C1 segment of cervical spinal cord (tissue), 14 donors: ENCODE measurements at regions not wholly inside any gene's neighbourhood (a gene's known extent, or its start where the extent isn't known, plus 50 kb on each side); places are given as distances from the start of the nearest gene placed in this dataset.

Experiments
- DNase-seq, 14 donors: peaks; one replicate each; lab custom pipeline; 2025; lab: John Stamatoyannopoulos, UW

DNA sequence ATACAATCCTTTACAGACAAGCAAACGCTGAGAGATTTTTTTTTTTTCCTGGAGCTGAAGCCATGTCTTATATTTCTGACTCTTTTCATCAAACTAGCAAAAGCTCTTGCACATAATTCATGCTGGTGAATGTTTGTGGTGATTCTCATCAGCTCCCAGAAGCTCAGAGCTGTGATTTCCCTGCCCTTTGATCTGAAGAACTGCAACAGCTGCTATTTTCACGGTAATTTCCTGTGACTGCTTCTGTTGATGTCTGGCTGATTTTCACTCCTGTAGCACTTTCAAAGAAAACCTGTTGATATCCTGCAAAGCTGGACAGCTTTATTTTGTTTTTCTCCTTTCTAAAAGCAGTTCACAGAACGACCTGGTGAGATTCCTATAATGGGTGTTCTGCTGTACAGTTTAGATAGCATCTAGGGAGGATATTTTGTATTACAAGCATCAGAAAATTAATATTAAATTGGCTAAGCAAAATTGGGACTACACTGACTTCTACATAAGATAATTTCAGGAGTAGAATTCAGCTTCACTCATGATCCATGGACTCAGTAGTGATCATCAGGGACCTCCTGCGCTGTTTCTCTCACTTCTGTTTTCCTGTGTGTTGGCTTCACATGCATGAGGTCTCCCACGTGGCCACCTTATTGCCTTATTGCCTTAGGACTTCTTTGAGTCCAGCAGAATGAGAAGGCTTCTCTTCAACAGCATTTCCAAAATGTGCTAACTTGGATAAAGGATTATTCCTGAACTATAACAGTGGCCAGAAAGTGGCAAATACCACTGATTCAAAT lies 1111.6 kb upstream of the SORCS1 start:
- no peak for DNase-seq

DNA sequence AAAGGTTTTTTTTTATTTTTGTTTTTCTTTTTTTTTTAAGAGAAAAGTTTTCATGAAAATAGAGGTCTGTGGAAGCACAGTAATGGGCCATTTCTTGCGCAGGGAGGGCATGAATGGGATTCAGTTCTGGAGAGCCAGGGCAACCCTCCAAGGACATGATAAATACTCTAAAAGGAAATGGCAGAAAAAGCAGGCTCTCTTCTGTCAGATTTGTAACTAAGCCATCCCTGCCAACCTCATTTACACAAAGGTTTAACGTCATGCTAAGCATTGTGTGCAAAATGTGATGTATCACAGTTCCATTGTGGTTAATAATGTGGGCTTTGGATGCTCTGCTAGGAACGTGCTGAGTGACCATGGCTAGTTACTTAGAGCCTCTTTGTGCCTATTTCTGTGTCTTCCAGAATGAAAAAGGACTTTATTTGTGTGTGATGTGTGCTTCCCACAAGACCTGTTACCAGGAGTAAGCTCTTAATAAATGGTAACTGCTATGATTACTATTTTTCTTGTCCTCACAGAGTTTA lies 1095.9 kb upstream of the SORCS1 start:
- DNase-seq: no peak

DNA sequence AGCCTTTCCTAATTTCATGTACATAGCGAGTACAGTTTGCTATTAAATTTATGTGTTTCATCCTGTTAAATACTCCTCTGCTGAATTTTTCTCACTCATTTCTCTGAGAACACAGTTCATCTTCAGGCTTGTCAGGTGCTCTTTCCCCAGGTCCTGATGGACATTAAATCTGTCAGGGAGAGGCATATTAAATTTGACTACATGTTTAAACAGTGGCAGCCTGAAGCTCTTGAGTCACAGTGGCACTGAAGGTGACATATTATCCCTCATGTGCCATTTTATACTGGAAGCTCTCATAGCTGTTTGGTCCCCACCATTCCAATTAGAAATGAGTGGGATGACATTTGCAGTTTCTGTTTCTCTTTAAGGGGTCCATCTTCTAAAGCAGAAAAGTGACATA lies 1089.6 kb upstream of the SORCS1 start:
- DNase-seq: no peak

DNA sequence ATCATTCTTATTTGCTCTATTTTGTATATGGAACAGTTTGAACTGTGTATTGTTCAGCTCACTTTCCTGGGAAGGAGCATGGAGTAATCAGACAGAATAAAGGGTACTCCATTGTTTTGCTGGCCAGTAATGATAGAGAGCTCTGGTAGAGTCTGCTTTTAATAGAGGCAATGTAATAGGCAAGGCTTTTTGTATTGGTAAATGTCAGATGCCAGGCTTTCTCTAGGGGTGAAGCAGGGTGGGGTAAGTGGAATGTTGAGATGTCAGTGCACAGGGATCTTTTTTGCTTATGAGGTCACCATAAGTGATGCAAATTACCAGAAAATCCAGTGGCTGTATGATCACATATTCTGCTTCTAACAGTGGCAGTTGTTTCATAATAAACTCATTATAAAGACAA lies 1088.3 kb upstream of the SORCS1 start:
- no peak for DNase-seq

DNA sequence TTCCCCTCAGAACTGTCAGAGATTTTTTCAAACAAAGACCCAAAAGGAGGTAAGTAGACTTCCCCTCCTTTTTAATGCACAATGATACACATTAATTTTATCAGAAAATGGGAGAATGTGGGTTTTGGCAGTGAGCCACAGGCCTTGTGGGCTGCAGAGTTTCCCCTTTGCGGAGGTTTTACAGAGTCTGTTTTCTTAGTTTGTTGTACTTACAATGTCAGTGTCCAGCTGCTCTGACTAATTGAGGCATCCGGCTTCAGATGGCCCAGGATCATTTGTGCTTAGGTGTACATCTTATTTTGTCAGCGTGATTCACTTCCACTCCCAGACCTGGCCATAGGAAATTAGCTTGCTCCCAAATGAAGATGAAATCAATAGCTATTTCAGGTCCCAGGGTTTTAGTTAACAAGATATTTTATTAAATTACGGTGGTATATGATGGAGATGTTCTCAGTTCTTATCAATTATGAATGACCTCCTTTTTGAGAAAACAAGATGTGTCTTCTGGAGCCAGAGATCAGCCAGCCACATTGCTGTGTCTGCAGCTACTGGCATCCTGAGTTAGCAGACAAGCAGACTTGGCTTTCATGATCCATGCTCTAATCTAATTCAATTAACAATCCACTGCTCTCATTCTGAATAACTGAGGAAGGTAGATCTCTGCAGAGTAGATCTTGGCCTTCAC lies 1086.6 kb upstream of the SORCS1 start:
- no peak for DNase-seq

DNA sequence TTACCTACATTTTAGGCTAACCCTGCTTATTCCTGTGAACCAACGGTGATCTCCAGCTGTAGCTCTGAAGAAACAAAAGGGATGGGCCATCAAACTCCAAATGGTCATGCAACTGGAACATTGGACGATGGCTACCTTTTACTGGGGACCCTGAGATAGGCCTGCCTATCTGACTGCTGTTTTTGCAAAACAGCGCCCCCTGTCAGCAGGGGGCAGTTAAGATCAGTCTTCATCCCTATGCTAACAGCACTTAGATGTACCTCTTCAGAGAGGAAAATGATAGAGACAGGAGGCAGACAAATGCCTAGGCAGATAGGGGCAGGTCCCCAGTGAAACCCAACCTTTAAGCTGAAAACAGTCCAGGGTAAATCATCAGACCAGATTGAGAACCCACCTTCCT lies 1085.4 kb upstream of the SORCS1 start:
- DNase-seq: no peak

DNA sequence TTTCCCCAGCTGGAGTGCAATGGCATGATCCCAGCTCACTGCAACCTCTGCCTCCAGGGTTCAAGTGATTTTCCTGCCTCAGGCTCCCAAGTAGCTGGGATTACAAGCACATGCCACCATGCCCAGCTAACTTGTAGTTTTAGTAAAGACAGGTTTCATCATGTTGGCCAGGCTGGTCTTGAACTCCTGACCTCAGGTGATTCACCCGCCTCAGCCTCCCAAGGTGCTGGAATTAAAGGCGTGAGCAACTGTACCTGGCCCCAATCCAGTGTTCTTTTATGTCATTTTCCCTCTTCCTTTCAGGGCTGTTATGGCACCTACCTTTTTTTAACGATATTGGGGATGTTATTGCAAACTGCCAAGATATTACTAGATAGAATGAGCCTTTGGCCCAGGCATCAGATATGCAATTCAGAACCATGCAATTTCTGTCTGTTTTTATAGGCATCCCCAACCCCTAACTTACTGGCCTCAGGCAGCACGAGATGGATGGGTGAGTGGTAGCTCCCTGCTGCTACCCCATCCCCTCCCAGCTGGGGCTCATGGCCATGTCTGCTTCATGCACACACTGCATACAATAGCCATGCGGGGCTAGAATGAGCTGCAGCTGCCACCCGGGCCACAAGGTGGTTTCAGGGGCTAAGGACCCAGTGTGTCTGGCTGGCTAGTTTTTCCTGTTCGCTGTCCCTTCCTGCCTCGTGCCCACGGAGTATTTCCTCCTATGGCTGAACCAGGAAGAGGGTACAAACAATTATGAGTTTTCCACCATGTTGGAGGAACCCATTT lies 1080.1 kb upstream of the SORCS1 start:
- no peak for DNase-seq

DNA sequence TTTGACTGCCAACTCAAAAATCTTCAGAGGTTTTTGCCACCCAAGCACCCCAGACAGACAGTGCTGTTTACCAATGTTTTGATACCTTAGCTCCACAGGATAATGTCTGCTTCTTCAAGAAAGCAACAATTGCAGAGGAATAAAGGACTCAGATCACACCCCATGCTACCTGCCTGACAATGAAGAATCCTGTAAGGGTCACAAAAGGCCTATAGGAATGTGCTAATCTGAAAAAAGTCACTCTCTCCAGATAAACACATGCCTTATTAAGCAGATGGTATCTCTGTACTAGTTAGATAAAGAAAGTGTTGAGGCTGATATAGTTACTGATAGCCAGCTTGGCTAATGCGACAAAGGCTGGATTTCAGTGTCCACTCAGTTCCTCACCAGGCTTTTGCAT lies 1076.7 kb upstream of the SORCS1 start:
- DNase-seq: no peak

DNA sequence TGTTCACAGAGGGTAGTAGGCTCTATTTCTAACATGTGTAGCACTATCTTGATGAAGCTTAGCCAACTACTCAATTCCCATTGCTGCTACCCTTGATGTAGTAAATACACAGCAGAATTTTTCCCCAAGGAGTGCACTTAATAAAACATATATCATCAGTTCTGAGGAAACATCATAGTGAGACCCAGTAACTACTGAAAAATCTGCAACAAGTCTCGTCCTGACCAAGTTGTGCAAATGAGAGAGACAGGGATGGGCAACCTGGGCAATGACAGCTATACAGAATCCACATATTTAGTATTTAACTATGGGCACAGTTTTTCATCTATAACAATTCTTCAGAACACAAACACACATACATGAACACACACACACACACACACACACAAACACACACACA lies 1073.8 kb upstream of the SORCS1 start:
- no peak for DNase-seq

DNA sequence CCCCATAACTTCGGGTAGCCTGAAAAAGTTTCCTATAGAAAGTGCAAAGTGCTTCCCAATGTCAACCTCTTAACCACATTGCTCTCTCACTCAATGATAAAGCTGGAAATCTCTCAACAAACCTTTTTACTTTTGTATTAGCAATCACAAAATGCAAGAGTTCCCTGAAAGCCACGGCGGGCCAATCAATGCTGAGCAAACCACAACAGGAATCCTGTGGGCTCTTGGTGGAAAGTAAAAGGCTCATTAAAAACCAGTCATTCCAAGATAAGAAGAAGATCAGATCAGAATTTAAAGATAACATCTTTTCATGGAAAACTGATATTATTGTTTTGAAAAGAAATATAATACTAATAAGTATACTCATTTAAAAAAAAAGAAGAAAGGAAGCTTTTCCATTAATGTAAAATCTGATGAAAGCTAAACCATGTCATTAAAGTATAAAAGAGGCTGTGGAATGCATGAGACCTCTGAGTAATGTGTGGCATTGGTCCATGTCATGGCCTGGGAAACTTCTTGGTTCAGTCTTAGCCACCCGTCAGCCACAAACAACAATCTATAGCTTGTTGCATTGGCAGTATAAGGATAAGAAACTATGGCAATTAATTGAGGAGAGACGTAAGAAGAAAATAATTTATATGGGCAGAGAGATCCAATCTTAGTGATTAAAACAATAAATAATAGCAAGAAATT lies 1066.1 kb upstream of the SORCS1 start:
- DNase-seq: no peak

DNA sequence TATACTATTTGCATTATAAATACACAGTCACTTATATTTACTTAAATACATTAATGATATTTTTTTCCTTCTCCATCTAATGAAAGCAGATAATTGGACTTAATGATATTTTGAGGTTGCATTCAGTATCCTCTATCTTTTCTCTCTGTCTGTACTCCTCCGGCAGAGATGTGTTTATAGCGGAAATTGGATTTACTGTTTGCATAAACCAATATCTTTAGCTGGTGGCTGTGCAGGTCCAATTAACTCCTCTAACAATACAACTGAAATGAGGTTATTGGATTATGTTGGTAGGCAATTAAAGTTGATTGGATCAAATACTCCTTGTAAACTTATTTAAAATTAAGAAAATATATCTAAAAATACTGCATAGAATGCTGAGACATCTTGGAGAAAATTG lies 1044.2 kb upstream of the SORCS1 start:
- no peak for DNase-seq

DNA sequence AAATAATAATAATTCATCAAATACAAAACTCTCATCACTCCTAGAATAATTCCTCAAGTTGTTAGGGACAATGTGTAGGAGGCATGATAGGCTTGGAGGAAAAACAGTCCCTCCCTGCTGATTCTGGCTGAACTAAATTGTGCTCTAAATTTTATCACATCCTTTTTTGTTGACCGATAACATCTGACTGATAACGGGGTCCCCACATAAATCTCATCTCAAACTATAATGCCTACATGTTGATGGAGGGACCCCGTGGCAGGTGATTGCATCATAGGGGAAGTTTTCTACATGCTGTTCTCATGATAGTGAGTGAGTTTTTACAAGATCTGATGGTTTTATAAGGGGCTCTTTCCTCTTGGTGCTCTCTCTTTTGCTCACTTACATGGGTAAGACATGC lies 1043.5 kb upstream of the SORCS1 start:
- no peak for DNase-seq

DNA sequence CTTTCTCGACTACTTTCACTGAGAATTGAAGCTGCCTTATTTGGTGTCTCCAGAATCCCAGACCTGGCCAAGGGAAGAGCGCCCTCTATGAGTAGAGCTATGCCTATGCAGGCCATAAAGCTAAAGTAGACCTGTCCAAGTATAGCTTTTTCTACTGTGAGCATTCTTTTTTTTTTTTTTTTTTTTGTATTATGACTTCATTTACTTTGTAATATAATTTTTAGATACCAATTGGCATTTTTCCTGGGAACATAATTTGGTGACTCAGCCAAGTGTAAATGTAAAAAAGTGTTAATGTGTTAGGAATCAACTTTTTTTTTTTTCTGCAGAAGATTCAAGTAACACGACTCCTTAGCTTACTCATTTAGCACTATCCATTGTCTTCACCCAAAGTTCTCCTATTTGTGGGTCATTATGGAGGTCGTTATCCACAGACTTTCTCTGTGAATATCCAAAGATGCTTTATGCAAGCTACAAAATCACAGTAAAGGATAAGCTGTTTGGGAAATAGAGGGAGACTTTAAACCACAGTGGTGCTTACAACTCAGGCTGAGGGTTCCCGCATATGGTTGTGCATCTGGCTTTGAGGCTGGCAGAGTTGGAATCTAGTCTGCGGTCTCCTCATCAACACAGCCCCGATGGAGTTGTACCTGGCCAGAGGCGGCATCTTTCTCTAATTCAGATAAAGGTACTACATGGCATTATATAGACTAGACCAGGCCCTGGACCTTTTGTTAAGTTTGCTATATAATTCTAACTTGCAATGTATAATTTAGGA lies 1040.2 kb upstream of the SORCS1 start:
- no peak for DNase-seq

DNA sequence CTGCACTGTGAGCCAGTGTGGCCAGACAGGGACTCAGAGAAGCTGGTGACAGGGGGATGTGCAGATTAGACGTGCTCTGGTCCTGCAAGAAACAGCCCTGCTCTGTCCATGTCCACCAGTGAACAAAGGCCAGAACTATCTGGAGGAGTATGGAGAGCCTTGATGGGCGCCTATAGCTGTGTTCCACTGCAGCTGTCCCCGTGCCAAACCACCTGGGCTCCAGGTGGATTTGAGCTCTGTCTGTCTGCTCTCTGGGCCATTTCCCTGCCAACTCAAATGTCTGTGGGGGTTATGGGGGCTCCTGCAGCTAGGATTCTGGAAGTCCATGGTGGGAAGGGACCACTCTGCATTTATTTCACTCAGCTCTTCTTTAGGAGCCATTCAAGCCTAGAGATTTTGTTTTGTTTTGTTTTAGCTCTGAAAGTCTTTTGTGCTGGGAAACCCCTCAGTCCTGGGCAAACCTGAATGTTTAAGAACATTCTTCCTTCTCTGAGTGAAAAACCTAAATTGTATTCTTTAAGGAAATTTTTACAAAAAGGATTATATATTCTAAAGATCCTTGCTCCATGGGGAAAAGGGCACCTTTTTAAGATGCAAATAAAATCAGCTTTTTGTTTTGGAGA lies 1039.5 kb upstream of the SORCS1 start:
- no peak for DNase-seq

DNA sequence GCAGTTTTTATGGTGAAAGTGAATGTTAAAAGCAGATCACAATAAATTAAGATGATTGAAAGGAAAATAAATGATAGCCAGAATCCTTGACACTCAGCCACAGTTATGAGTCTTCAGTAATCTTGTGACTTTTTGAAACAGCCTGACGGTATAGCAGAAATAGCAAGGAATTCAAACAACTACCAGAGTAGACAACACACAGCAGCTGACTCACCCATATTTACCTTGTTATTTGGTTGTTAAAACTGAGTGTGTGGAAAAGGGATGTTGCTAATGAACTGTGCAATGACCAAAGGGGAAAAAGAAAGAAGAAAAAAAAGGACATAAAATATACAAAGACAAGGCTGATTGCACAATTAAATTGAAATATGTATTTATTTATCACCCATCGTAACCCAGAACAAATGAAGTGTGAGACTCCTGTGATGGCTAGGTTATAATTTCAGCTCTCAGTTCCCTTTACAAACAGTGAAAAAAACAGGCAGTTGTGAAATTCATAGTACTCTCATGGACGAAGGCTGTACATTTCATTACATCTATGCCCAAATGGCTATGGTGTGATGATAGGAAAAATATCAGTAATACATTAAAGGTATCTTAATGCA lies 1023.0 kb upstream of the SORCS1 start:
- no peak for DNase-seq

DNA sequence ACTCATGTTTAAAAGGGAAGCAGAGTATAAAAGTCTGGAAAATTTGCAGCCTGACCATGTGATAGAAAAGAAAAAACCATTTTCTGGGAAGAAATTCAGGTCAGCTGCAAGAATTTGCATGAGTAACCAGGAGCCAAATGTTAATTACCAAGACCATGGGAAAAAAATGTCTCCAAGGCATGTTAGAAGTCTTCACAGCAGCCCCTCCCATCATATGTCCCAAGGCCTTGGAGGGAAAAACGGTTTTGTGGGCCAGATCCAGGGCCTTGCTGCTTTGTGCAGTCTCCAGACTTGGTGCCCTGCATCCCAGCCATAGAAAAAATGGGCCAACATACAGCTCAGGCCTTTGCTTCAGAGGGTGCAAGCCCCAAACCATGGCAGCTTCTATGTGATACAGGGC lies 1019.6 kb upstream of the SORCS1 start:
- no peak for DNase-seq

DNA sequence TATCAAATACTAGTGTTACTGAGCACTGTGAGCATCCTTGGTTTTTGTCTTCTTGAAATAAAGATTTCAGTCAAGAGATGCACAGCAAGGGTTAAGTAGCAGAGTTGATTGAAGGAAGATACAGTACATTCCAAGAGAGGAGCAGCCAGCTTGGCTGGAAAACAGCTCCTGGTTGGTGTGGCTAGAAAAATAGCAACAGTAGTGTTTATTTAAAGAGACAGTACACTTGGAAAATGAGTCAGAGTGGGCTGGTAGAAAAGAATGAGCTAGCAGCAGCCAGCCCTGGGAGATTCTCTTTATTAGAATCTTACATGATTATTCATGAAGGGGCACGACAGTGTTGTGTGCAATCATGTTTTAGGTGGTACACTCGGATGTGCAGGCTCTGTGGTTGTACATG lies 1016.4 kb upstream of the SORCS1 start:
- no peak for DNase-seq

DNA sequence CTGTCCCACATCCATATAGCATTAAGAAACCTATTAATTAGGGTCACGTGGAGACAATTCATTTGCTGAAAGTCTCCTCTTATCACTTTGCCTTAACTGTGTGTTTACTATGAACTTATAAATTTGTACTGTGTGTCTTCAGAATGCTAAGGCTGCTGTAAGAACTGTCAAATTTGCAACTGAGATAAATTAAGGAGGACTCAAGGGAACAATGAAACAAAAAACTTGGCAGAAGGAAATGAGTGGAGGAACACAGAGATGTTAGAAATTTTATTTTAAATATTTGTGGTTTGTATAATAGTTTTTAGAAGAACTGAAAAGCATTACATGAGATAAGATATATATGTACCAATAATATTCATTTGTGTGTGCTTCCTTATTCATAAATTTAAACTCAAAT lies 1005.3 kb upstream of the SORCS1 start:
- no peak for DNase-seq

DNA sequence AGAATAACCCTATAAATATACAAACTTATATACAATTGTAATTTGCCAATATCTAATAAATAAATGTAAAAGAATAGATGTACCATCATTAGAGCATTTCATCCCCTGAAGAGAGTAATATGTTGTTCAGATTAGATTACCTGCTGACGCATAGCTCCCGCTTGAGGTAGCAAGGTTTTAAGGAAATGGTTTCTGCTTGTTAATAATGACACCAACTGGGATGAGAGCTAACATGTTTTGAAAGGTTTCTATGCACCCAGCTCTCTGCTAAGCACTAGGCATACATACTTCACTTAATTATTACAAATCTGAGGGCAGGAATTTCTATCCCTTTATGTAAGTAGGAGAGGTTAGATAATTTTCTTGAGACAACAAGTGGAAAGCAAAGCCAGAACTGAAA lies 1003.3 kb upstream of the SORCS1 start:
- no peak for DNase-seq

DNA sequence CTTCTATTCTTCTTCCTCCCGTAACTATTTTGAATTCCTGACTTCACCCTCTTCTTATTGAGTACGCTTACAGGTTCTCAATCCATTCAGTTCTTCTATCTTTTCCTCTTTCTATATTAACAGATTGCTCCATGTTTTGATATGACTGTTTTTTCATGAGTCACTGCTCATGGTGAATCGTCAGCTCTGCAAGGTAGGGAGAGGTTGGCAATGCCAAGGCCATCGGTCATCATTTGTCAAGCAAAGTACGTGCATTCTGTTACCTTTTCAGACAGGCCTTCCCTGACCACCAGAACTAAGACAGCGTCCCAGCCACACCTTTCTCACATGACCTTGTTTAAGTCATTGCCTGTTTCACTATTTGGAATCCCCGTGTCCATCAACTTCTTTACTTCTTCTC lies 1001.9 kb upstream of the SORCS1 start:
- DNase-seq: no peak
